ENCODE measurements at regions not wholly inside any gene's neighbourhood (a gene's known extent, or its start where the extent isn't known, plus 50 kb on each side); places are given as distances from the start of the nearest gene placed in this dataset.

- 60% methylated on average over 6 of the region's 6 CpGs for WGBS
- no peak overlapping the region for H3K4me3 ChIP-seq
- no peaks in the 10 kb centered on the region for H3K27me3 ChIP-seq (replicated peaks; ENCODE audit: insufficient read depth)
- TF ChIP-seq POLR2A (IDR thresholded peaks at IDR 0.05) (no peak), POLR2AphosphoS5 (IDR thresholded peaks at IDR 0.05) (no peak), CTCF (IDR thresholded peaks at IDR 0.05) (no peak)
- intact Hi-C loops (cut with DNase I): no loop called here
- H3K4me1 ChIP-seq (replicated peaks): no peaks in the 10 kb centered on the region
- H3K27ac ChIP-seq: no peak overlapping the region
- DNase-seq (ENCODE audit: low spot score): no peak
- H3K9me3 ChIP-seq: no peaks in the 10 kb centered on the region
- no peaks in the 10 kb centered on the region for H3K36me3 ChIP-seq
Measured at GRCh38 chr12:61554268-61555008, 705.8 kb upstream of the USP15 start.

GRCh38 chr12:61563665-61564450 lies 696.3 kb upstream of the USP15 start:
- Histone ChIP-seq H3K4me1 (replicated peaks) (no peaks in the 10 kb centered on the region), H3K4me3 (no peak overlapping the region), H3K36me3 (no peaks in the 10 kb centered on the region), H3K27ac (no peak overlapping the region), H3K9me3 (no peaks in the 10 kb centered on the region), H3K27me3 (replicated peaks; ENCODE audit: insufficient read depth) (no peaks in the 10 kb centered on the region)
- WGBS: 47% methylated on average over 2 of the region's 2 CpGs
- intact Hi-C loops (cut with DNase I): no loop called here
- DNase-seq (ENCODE audit: low spot score): no peak
- TF ChIP-seq CTCF (IDR thresholded peaks at IDR 0.05): no peak
- TF ChIP-seq POLR2AphosphoS5 (IDR thresholded peaks at IDR 0.05): no peak
- no peak for TF ChIP-seq POLR2A (IDR thresholded peaks at IDR 0.05)

GRCh38 chr12:61564466-61564865 lies 695.7 kb upstream of the USP15 start:
- no peaks in the 10 kb centered on the region for H3K4me1 ChIP-seq (replicated peaks)
- no peaks in the 10 kb centered on the region for H3K9me3 ChIP-seq
- H3K27ac ChIP-seq: no peak overlapping the region
- no peaks in the 10 kb centered on the region for H3K27me3 ChIP-seq (replicated peaks; ENCODE audit: insufficient read depth)
- TF ChIP-seq CTCF (IDR thresholded peaks at IDR 0.05) (no peak), POLR2AphosphoS5 (IDR thresholded peaks at IDR 0.05) (no peak), POLR2A (IDR thresholded peaks at IDR 0.05) (no peak)
- intact Hi-C loops (cut with DNase I): no loop called here
- no peak for DNase-seq (ENCODE audit: low spot score)
- no peak overlapping the region for H3K4me3 ChIP-seq
- no peaks in the 10 kb centered on the region for H3K36me3 ChIP-seq
- 47% methylated on average over 3 of the region's 3 CpGs for WGBS

GRCh38 chr12:61566183-61566582 lies 694.0 kb upstream of the USP15 start:
- no peaks in the 10 kb centered on the region for H3K4me1 ChIP-seq (replicated peaks)
- DNase-seq (ENCODE audit: low spot score): no peak
- H3K27ac ChIP-seq: no peak overlapping the region
- 87% methylated on average over 2 of the region's 2 CpGs for WGBS
- intact Hi-C loops (cut with DNase I): no loop called here
- no peaks in the 10 kb centered on the region for H3K36me3 ChIP-seq
- H3K27me3 ChIP-seq (replicated peaks; ENCODE audit: insufficient read depth): no peaks in the 10 kb centered on the region
- H3K9me3 ChIP-seq: no peaks in the 10 kb centered on the region
- TF ChIP-seq POLR2A (IDR thresholded peaks at IDR 0.05) (no peak), POLR2AphosphoS5 (IDR thresholded peaks at IDR 0.05) (no peak), CTCF (IDR thresholded peaks at IDR 0.05) (no peak)
- no peak overlapping the region for H3K4me3 ChIP-seq

Measured in prostate gland (tissue), 2 donors.